NCI-H128 (cell line): ENCODE measurements at regions not wholly inside any gene's neighbourhood (a gene's known extent, or its start where the extent isn't known, plus 50 kb on each side); places are given as distances from the start of the nearest gene placed in this dataset.
"Not testable (repeated sequence)": the region's sequence is repeated elsewhere in the genome, so short reads cannot be mapped to it uniquely, and the experiment has no call there.

Experiments used
- DNase-seq: peaks from one replicate; lab custom pipeline; 2025; ENCODE audit not compliant: unreplicated experiment; lab: John Stamatoyannopoulos, UW

- no peak for DNase-seq
Measured at GRCh38 chr2:136331226-136331625, 213.3 kb upstream of the CXCR4 start.

DNA sequence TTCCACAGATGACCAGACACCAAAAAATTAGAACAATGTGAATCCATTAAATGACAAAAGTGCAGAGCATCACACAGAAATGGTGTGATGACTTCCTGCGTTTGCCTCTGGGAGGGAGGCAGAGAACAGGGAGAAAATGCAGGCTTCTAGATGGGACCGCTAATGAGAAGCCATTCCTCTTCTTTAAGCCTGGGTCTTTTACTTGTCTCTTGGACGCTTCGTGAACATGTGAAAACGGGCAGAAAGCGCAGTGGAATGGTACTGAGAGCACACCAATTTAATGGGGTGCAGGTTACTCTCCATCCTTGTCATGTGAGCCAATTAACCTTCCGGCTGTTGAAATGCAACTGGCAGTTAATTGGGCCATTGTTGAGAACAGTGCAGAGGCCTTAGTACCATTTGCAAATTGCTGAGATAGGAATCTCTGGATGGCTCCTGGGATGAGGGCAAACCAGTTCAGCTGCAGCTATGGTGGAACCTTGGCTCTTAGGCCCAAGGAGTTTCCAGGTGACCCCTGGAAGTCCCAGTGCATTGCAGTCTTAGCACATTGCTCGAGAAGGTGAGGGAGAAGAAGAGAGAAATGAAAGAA, 210.4 kb upstream of the CXCR4 start:
- no peak for DNase-seq

GRCh38 chr2:136327162-136327852, 209.4 kb upstream of the CXCR4 start:
- DNase-seq = no peak

GRCh38 chr2:136325844-136326331, 207.9 kb upstream of the CXCR4 start:
- no peak for DNase-seq

DNA sequence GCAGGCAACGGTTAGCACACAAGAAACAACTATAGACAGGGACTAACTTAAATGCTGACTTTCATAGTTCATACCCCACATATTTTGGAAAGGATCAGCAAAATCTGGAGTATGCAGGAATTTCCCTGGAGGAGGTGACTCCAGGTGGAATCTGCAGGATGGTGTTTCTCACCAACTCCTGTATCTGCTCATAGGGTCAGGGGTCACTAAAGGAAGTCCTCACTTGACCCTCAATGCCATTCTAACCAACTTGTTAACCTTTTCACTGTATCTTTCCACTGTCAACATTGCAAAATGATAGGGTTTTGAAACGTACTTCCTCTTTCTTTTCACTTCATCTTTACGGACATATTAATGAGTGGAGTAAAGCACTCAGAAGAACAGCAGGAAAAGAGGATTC, 207.0 kb upstream of the CXCR4 start:
- DNase-seq = no peak

DNA sequence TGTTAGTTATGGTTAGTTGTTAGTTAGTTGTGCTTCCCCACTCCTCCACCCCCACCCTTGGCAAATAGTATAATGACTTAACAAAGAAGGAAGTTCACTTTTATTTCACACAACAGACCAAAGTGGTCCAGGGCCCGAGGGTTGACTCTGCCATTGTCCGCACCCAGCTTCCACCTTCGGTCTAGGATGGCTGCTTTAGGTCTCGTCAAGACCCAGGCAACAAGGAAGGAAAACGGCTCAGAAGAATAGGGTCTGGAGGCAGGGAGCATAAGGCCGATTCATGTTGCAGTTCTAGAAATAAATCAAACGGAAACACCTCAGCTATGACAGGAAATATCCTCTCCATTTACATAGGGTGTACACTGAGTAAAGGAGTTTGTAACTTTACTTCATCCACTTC, 206.0 kb upstream of the CXCR4 start:
- DNase-seq = no peak

- DNase-seq = no peak
Measured at GRCh38 chr2:136323195-136323594, 205.2 kb upstream of the CXCR4 start.

GRCh38 chr2:136322428-136322827, 204.5 kb upstream of the CXCR4 start:
- DNase-seq = no peak

- no peak for DNase-seq
Measured at GRCh38 chr2:136319651-136320050, 201.7 kb upstream of the CXCR4 start.

DNA sequence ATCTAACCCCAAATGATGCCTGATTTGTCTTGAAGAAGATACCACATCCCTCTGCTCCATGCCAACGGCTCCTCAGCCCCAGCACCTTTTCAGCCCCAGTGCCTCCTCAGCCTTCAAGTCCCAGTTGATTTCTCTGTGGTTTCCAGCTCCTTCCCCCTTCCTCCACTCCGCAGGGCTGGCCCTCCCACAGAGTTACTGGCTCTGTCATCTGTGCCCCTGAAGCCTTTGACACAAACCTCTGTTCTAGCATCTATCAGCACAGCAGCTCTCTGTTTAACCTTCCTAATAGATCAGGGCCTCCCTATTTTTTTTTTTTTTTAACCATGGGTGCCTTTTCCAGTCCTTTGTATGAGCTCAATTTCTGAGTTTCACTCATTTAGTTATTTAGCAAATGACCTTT, 201.3 kb upstream of the CXCR4 start:
- DNase-seq = no peak

- DNase-seq = no peak
Measured at GRCh38 chr2:136314240-136314639, 196.3 kb upstream of the CXCR4 start.

DNA sequence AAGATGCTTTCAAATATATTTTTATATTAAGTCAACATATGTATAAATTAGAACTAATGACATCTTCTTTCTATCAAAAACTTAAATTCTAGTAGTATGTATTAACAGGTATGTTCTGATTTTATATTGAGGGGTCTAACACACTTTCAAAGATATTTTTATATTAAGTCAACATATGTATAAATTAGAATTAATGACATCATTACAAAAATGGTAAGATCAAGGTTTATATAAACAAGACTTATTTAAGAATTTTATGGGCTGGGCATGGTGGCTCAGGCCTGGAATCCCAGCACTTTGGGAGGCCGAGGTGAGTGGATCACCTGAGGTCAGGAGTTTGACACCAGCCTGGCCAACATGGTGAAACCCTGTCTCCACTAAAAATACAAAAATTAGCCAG, 194.6 kb upstream of the CXCR4 start:
- DNase-seq = not testable (repeated sequence)

DNA sequence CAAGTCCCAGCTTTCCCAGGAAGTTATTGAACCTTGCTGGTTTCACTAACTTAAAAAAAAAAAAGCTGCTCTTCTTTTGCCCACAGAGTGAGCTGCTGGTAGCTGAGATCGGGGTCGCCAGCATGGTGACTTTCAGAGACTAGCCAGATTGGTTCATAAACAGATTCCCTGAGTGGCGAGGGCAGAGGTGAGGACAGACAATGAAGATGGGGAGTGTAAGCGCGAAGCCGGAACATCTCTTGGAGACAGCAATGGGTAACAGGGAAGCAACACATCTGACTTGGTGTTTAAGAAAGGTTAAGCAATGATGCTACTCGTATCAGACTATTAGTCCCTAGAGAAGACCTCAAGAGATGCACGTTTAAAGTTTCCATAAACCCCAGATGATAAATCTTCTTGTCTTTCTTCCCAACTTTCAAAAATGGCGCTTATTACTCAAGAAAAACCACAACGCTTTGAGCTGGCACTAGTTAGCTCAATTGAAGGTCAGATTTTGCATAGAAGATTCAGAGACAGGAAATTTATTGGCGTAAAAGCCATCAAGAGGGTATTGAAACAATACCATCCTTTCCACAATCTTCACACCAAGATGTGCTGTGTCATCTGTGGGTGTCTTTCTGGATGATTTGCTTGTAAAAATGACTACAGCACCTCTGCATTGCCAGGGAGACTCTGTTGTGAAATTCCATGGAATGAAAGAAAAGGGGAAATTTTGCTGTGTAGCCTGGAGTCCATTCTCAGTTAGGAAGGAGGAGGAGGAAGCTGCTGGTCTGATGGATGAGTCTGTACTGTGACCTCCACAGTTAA, 193.1 kb upstream of the CXCR4 start:
- no peak for DNase-seq

- no peak for DNase-seq
Measured at GRCh38 chr2:136310005-136310495, 192.1 kb upstream of the CXCR4 start.

DNA sequence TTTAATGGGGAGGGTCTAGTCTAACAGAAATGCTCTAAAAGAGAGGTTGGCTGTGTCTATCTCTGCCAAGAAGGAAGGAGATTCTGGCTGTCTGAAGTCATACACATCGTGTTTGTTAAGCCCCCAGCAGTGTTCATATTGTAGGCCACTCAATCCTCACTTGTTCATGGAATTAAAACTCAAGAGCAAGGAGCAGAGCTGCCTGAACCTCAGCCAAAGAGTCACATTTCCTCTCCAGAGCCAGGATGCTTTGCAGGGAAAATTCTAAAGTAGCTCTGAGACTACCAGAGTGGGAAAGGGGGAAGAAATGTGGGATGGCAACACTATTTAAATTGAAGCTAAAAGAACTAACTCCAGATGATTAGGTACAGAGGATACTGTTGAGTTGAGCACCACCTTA, 190.7 kb upstream of the CXCR4 start:
- DNase-seq = peak; percentile 7

- no peak for DNase-seq
Measured at GRCh38 chr2:136306836-136307235, 188.9 kb upstream of the CXCR4 start.

GRCh38 chr2:136305517-136306192, 187.7 kb upstream of the CXCR4 start:
- no peak for DNase-seq

GRCh38 chr2:136301006-136301405, 183.1 kb upstream of the CXCR4 start:
- no peak for DNase-seq

DNA sequence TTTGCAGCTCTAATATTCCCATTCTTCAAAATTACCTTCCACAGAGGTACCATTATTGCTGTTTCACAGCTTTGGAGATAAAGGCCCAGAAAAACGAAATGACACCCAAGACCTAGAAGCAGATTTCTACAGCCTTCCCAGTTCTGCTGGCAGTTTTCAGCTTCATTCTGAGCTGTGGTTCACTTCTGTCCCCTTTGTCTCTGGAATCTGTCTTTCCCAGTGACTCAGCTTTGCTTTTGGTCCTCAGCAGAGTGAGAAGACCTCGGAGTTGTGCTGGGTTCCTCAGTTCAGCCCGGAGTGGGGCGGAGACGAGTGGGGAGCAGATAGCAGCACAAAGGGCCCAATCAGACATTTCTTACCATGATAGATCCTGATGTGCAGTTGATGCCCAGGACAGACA, 180.7 kb upstream of the CXCR4 start:
- DNase-seq = no peak

GRCh38 chr2:136297994-136298393, 180.0 kb upstream of the CXCR4 start:
- DNase-seq = no peak

DNA sequence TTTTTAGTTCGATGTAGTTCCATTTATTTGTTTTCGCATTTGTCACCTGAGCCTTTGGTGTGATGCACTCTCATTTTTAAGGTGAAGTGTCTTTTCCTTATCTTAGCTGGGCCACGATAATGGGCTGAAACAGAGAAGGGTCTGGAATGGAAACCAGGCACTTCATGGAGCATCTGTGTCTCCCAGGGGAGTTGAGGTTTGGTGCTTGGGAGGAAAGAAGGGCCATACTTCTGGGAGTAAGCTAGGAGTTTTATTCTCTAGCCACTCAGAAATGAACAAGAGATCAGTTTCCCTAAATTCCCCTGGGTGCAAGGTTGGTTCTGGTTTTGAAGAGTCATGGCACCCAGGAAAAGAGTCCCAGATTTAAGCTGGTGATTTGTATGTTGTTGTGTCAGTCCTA, 179.4 kb upstream of the CXCR4 start:
- no peak for DNase-seq
